SIG-M5 treated with dmso at 0.1 percent for 504 hours (cell line): ENCODE measurements at regions not wholly inside any gene's neighbourhood (a gene's known extent, or its start where the extent isn't known, plus 50 kb on each side); places are given as distances from the start of the nearest gene placed in this dataset.

Experiments
- DNase-seq: peaks from one replicate; lab custom pipeline; 2025; ENCODE audit not compliant: unreplicated experiment; lab: John Stamatoyannopoulos, UW

DNA sequence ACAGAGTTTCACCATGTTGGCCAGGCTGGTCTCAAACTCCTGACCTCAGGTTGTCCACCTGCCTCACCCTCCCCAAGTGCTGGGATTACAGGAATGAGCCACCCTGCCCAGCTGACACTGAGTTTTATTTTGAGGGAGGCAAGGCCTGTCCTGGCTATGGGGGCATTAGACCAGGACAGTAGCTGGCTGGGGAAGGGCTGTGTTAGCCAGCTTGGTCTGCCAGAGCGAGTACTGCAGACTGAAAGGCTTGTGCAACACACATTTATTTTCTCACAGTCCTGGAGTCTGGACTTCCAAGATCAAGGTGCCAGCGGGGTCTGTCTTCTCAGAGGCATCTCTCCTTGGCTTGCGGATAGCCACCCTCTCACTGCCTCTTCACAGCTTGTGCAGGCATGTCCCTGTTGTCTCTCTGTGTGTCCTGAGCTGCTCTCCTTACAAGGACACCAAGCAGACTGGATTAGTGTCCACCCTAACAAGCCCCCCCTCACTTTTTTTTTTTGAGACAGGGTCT lies 59.4 kb upstream of the HAAO start:
- no peak for DNase-seq

DNA sequence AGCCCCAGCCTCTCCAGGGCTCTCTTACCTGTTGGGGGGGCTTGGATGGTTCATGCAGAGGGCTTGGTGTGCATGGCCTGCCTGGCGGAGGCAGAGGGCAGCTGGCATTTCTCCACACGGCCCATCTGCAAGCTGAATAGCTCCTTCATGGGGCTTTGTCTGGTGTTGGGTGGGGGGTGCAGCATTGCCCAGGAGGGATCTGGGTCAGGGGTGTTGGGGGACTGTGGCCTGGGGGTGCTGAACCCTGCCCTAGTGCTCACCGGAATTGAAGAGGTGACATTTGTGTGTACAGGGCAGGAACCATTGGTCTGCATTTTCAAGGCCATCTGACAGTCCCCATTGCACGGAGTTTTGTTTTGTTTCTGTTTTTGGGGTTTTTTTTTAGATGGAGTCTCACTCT lies 58.8 kb upstream of the HAAO start:
- DNase-seq = no peak

DNA sequence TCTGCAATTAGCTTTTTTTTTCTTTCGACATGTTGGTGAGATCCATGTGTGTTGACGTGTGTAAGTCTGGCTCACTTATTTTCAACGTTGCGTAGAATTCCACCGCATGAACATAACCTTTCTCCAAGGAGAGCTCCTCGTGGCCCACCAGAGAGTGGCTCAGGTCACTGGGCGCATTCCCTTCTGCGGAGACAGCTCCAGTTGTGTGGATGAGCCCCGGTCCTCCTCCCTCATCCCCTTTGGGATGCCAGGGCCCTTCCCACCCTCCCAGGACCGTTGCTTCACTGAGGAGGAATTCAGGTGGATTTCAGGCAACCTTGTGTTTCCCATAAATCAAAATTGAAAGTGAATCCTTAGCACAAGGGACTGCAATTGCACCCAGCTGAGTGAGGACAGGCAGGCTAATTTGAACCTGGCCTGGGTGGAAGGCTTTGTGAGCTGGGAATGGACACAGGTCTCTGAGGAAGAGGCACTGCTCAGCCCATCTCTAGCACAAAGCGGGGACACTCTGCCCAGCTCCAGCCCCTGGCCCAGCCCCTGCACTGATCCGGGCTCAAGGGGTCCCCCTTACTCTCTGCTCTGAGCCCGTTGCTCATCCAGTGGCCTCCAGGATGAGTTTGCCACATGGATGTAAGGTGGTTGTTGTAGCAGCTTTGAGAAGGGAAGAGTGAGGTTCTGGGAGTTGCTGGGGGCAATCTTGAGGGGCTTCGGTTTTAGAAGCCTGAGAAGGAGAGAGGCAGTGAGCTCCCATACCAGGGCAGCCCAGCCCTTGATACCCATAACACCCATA lies 57.8 kb upstream of the HAAO start:
- DNase-seq = no peak

DNA sequence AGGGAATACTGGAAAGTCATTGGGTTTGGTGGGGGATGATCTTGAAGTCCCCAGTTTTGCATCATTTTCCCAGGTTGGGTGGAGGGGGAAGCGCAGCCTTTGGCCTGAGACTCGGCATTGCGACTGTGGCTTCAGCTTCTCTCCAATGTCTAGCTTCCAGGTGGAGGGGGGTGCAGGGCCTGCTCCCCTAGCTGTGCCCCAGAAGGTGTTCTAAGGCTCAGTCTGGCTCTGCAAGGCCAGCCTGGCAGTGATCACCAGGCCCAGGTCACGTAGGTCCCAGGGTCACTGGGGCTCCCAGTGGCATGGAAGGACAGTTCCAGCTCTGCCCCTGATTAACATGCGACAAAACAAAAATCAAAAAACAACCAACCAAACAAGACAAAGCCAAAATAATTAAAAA lies 56.9 kb upstream of the HAAO start:
- no peak for DNase-seq

DNA sequence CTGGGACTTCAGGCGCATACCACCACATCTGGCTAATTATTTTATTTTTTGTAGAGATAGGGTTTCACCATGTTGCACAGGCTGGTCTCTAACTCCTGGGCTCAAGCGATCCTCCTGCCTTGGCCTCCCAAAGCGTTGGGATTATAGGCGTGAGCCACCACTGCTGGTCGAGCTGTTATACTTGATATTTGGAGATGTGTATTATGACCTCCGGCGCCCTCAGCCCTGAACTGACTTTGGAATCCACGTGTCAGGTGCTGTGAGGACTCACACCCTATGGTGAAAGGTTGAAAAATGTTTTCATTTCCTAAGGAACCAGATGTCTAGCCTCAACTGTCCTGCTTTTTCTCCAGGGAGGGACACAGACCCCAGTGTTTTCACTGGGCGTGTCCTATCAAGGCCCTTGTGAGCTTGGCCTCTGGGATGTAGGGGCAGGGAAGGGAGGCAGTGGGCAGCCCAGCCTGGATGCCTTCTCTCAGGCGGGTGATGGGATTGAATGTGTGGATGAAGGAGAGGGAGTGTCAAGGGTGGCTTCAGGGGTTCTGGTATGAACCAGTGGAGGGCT lies 56.4 kb upstream of the HAAO start:
- no peak for DNase-seq

DNA sequence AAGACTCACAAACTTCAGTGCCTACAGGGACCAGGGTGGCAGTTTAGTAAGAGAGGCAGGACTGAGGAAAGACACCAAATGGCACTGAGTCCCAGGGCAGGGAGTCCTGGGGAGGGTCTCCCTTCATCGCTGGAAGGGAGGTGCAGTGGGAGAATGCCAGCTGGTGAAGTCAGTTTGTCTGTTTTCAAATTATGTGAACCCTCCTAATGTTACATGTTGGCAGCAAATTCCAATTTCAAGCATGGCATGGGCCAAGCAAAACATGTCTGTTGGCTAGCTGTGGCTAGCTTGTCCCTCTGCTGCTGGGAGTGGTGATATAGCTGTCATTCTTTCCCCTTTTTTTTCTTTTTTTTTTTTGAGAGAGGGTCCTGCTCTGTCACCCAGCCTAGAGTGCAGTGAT lies 55.9 kb upstream of the HAAO start:
- DNase-seq = no peak

DNA sequence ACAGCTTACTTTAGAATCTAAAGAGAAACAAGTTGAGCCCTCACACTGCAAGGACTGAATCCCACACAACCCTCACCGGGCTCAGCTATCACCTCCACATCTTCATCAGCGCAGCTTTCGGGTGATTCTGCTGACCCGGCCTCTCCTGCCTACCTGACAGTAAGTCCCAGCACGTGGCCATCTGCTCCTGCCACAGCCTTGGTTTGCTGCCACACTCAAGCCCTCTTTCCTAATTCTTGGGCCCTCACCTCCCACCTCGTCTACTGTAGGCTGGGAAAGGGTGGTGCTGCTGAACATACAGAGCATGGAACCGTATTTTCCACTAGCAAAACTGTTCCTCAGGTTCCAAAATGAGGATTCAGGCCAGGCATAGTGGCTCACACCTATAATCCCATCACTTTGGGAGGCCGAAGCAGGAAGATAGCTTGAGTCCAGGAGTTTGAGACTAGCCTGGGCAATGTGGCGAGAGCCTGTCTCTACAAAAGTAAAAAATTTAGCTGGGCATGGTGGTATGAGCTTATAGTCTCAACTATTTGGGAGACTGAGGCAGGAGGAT lies 55.3 kb upstream of the HAAO start:
- DNase-seq = no peak

DNA sequence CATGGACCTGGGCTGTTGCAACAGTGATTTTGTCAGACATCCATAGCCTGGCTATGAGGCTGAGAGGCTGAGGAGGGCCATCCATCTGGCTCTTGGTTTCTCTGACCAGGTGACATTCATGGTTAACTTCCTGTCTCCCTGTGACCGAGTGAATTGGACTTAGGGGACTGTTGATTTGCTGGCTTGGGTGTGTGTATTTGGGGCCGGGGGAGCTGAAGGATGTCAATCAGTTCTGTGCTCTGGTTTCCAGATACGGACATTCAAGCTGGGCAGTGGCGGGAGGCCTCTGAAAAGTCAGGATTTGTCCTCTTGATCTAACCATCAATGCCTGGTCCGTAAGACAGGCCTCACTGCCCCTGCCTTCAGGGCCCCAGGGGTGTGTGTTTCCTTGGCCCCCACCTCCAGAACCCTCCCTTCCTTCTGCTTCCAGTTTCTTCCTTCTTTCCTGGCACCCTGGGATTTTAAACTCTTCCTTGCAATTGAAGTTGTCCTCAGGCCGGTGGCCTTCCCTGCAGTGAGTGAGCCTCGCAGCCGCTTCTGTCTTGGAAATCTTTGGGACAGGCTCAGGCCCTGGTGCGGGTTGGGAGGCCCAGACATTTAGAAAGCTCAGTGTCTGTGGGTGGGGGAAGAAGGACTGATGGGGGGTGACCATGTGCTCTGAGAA lies 54.7 kb upstream of the HAAO start:
- DNase-seq = no peak

DNA sequence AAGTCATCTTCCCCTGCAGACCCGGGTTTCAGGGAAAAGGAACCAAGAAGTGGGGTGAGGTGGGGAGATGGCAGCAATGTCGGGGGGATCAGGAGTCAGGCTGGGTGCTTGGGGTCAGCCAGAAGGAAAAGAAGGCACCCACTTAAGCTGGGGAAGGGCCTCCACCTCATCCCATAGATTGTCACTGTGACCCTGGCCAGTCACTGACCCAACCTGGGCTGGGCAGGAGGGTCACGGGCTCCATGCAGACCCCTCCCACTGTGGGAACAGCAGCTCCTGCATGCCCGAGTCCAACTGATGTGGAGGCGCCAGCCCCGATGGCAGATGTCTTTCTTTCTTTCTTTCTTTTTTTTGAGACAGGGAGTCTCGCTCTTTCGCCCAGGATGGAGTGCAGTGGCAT lies 53.6 kb upstream of the HAAO start:
- DNase-seq = no peak

DNA sequence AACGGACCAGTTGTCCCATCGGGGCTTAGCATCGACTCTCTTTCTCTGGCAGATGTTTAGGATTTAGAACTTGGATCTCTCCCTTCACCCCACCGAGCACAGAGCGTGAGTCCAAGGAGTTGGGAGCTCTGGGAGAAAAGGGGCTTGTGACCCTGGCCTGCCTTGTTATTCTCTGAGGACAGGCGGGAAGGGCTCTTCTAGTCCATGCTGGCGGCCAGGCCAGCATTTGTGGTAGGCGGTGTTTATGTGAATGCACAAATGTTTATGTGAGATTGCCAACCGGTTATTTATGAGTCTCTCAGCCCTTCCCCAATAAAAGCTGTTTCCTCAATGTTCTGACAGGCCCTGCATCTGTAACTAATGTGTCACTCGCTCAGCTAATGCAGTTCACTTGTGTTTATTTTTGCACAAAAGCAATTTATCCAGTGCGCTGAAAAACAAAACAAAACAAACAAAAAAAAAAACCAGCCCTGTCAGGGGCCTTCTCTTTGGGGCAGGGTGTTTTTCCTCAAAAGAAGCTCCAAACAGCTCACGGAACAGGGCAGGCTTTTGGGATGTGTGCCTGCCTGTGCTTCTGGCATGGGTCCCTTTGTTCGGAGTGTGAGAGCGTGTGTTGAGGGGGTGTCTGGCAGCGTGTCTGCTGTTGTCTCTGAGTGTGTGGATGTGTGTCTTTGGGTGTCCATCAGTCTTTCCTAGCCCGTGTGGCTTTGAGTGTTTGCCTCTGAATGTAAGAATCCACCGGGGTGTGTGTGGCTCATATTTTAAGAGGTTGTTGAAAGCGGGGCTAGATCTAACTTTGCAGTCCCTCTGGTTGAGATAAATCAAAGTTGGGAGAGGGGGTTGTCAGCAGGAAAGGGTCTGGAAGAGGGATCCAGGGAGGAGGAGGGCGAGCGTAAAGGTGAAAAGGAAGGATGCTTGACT lies 52.8 kb upstream of the HAAO start:
- no peak for DNase-seq

DNA sequence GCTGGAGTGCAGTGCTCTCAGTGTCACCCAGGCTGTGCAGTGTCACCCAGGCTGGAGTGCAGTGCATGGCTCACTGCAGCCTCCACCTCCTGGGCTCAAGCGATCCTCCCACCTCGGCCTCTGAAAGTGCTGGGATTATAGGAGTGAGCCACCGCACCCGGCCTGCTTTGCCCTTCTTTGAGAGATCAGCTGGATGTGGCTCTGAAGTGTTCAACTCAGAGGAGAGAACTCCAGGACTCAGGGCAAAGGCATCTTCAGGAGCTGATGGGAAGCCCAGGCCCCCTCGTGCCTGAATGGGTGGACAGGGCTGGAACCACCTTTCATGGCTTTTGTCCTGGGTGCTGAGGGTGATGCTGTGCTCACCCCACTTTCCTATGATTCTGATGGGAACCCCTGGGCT lies 52.0 kb upstream of the HAAO start:
- DNase-seq = no peak

DNA sequence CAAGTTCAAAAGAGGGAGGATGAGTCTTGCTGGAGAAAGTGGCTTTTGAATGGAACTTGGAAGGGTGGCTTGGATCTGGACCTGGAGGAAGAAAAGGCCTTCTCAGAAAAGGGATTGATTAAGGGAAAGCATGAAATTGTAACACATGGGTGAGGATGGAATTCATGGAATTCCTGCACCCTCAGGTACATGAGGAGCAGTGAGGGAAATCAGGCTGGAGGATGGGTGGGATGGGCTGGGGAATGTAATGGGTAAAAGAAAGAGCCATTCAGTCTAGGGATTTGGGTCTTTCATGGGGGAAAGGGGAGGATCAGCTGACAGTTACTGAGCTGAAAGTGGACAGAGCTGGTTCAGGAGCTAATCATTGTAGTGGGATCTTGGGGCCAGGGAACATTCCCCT lies 51.2 kb upstream of the HAAO start:
- DNase-seq = no peak

DNA sequence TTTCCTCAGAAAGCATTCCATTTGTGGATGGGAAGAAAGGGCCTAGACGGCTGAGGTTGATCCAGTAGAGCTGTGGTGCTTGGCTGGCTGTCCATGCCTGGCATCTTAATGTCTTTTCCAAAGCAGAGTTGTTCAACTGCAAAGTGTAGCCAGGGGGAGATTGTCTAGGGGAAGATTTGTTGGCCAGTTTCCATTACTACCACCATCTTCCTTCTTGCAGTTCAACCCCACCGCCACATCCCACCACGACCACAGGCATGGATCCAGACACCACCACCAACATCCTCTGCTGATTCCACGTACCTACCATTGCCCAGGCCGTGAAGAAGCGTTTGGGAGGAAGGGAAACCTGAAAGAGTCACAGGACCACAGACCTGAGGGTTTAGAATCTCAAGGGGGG lies 50.7 kb upstream of the HAAO start:
- DNase-seq = no peak

DNA sequence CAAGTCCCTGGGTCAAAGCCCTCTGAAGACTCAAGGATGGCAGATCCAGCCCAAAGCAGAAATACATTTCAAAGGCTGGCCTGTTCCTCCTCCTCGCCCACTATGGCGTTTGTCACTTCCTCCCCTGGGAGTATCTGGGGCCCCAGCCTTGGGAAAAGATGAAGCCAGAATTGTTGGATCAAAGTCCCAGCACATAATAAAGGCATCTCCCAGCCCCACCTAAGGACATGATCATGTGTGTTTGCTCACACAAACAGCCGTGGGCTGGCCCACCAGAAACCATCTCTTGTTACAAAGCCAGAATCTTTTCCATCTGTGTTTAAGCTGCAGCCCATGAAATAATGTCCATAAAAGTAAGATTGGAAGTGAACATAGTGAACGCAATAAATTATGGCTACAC lies 50.1 kb upstream of the HAAO start:
- no peak for DNase-seq
